ENCODE measurements at regions not wholly inside any gene's neighbourhood (a gene's known extent, or its start where the extent isn't known, plus 50 kb on each side); places are given as distances from the start of the nearest gene placed in this dataset.

GRCh38 chr15:96672629-96673028 is 342.1 kb downstream of the NR2F2 start:
- TF ChIP-seq TEAD4 (IDR thresholded peaks at IDR 0.05), result no peak
- TF ChIP-seq CEBPB (IDR thresholded peaks at IDR 0.05), result no peak
- no peak for TF ChIP-seq USF1 (IDR thresholded peaks at IDR 0.05)
- no peak for TF ChIP-seq RAD21 (IDR thresholded peaks at IDR 0.05; ENCODE audit: low read depth)
- no peak for TF ChIP-seq NFIC (IDR thresholded peaks at IDR 0.05)
- TF ChIP-seq CREB1 (IDR thresholded peaks at IDR 0.05; ENCODE audit: low read depth), result no peak
- TF ChIP-seq EP300 (IDR thresholded peaks at IDR 0.05; ENCODE audit: borderline replicate concordance), result no peak
- TF ChIP-seq FOXM1 (IDR thresholded peaks at IDR 0.05; ENCODE audit: borderline replicate concordance, low read depth), result no peak
- TF ChIP-seq MAX (IDR thresholded peaks at IDR 0.05), result no peak
- no peak for TF ChIP-seq TCF12 (IDR thresholded peaks at IDR 0.05; ENCODE audit: low read depth)
- TF ChIP-seq TAF1 (IDR thresholded peaks at IDR 0.05; ENCODE audit: low read depth), result no peak
- no peak for TF ChIP-seq ZBTB7A (IDR thresholded peaks at IDR 0.05; ENCODE audit: low read depth)
- no peak for TF ChIP-seq REST (IDR thresholded peaks at IDR 0.05; ENCODE audit: low read depth)
- TF ChIP-seq EGR1 (IDR thresholded peaks at IDR 0.05), result no peak
- TF ChIP-seq YY1 (IDR thresholded peaks at IDR 0.05; ENCODE audit: low read depth), result no peak

- TF ChIP-seq TAF1 (IDR thresholded peaks at IDR 0.05; ENCODE audit: low read depth), result no peak
Observed at GRCh38 chr15:96678386-96678785, 347.9 kb downstream of the NR2F2 start.

- TF ChIP-seq CEBPB (IDR thresholded peaks at IDR 0.05) (no peak), FOXM1 (IDR thresholded peaks at IDR 0.05; ENCODE audit: borderline replicate concordance, low read depth) (no peak), EP300 (IDR thresholded peaks at IDR 0.05; ENCODE audit: borderline replicate concordance) (no peak), USF1 (IDR thresholded peaks at IDR 0.05) (no peak), TAF1 (IDR thresholded peaks at IDR 0.05; ENCODE audit: low read depth) (no peak), NFIC (IDR thresholded peaks at IDR 0.05) (no peak), RAD21 (IDR thresholded peaks at IDR 0.05; ENCODE audit: low read depth) (no peak)
Observed at GRCh38 chr15:96687388-96688107, 357.0 kb downstream of the NR2F2 start.

GRCh38 chr15:96690733-96691132 is 360.2 kb downstream of the NR2F2 start:
- TF ChIP-seq TEAD4 (IDR thresholded peaks at IDR 0.05) (no peak), EP300 (IDR thresholded peaks at IDR 0.05; ENCODE audit: borderline replicate concordance) (no peak), YY1 (IDR thresholded peaks at IDR 0.05; ENCODE audit: low read depth) (no peak), REST (IDR thresholded peaks at IDR 0.05; ENCODE audit: low read depth) (no peak), MAX (IDR thresholded peaks at IDR 0.05) (no peak), NFIC (IDR thresholded peaks at IDR 0.05) (no peak), CREB1 (IDR thresholded peaks at IDR 0.05; ENCODE audit: low read depth) (no peak), TAF1 (IDR thresholded peaks at IDR 0.05; ENCODE audit: low read depth) (no peak), TCF12 (IDR thresholded peaks at IDR 0.05; ENCODE audit: low read depth) (no peak), RAD21 (IDR thresholded peaks at IDR 0.05; ENCODE audit: low read depth) (no peak), USF1 (IDR thresholded peaks at IDR 0.05) (no peak), ZBTB7A (IDR thresholded peaks at IDR 0.05; ENCODE audit: low read depth) (no peak), CEBPB (IDR thresholded peaks at IDR 0.05) (no peak), FOXM1 (IDR thresholded peaks at IDR 0.05; ENCODE audit: borderline replicate concordance, low read depth) (no peak), EGR1 (IDR thresholded peaks at IDR 0.05) (no peak)

GRCh38 chr15:96692826-96693225 is 362.3 kb downstream of the NR2F2 start:
- TF ChIP-seq NFIC (IDR thresholded peaks at IDR 0.05), result no peak
- TF ChIP-seq USF1 (IDR thresholded peaks at IDR 0.05), result no peak
- no peak for TF ChIP-seq CREB1 (IDR thresholded peaks at IDR 0.05; ENCODE audit: low read depth)
- no peak for TF ChIP-seq TCF12 (IDR thresholded peaks at IDR 0.05; ENCODE audit: low read depth)
- TF ChIP-seq CEBPB (IDR thresholded peaks at IDR 0.05), result no peak
- no peak for TF ChIP-seq FOXM1 (IDR thresholded peaks at IDR 0.05; ENCODE audit: borderline replicate concordance, low read depth)
- no peak for TF ChIP-seq TAF1 (IDR thresholded peaks at IDR 0.05; ENCODE audit: low read depth)
- no peak for TF ChIP-seq MAX (IDR thresholded peaks at IDR 0.05)
- no peak for TF ChIP-seq TEAD4 (IDR thresholded peaks at IDR 0.05)
- no peak for TF ChIP-seq REST (IDR thresholded peaks at IDR 0.05; ENCODE audit: low read depth)
- TF ChIP-seq YY1 (IDR thresholded peaks at IDR 0.05; ENCODE audit: low read depth), result no peak
- TF ChIP-seq ZBTB7A (IDR thresholded peaks at IDR 0.05; ENCODE audit: low read depth), result no peak
- no peak for TF ChIP-seq EGR1 (IDR thresholded peaks at IDR 0.05)
- TF ChIP-seq RAD21 (IDR thresholded peaks at IDR 0.05; ENCODE audit: low read depth), result no peak
- TF ChIP-seq EP300 (IDR thresholded peaks at IDR 0.05; ENCODE audit: borderline replicate concordance), result no peak
